Vagina (tissue), 2 donors: ENCODE measurements at regions not wholly inside any gene's neighbourhood (a gene's known extent, or its start where the extent isn't known, plus 50 kb on each side); places are given as distances from the start of the nearest gene placed in this dataset.

Experiments
- CTCF ChIP-seq, 3 experiments: fragments of 450-650 bp in 2 of 3; fragments of 200-600 bp in 1 of 3; sonication (generic) in 1 of 3; IDR thresholded peaks; one replicate each; pipeline ENCODE4 v1.5.1; 2017 to 2019; ENCODE audit warnings: antibody characterized with exemption in 3 of 3, mild to moderate bottlenecking in 2 of 3, moderate library complexity in 2 of 3
- POLR2A ChIP-seq, 2 donors: fragments of 450-650 bp; IDR thresholded peaks; one replicate each; pipeline ENCODE4 v1.6.1; 2017; ENCODE audit warnings: antibody characterized with exemption in 2 of 2, mild to moderate bottlenecking in 2 of 2, moderate library complexity in 2 of 2
- POLR2AphosphoS5 ChIP-seq, 2 donors: sonication (generic); formaldehyde crosslinking; IDR thresholded peaks; one replicate each; pipeline ENCODE4 v1.9.0; 2017; ENCODE audit warnings: antibody characterized with exemption in 2 of 2, mild to moderate bottlenecking in 2 of 2, low read depth in 1 of 2; ENCODE audit not compliant: insufficient read depth in 1 of 2

GRCh38 chr3:82595530-82595929 lies 834.1 kb upstream of the GBE1 start:
- TF ChIP-seq CTCF (IDR thresholded peaks at IDR 0.05) (no peak), POLR2A (IDR thresholded peaks at IDR 0.05) (no peak), POLR2AphosphoS5 (IDR thresholded peaks at IDR 0.05; ENCODE audit: insufficient read depth in 1 of 2, low read depth in 1 of 2) (no peak)
